ENCODE measurements at regions not wholly inside any gene's neighbourhood (a gene's known extent, or its start where the extent isn't known, plus 50 kb on each side); places are given as distances from the start of the nearest gene placed in this dataset.

DNA sequence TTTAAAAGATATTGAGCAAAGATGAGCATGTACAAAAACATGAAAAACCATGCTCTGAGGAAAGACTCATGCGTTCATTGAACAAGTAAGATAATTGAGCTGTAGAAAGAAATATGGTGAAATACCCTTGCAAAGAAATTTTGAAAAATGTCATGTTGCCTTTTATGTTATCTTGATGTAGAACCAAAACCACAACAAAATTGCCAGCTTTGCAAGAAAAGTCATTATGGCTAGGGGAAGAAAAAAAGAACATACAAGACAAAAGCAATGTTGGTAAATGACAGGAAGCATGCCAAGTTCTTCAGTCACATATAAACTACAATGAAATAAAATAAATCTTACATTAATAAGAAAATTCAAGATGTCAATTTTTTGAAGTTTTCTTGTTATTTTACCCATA lies 368.0 kb downstream of the IRX1 start:
- DNase-seq: no peak

DNA sequence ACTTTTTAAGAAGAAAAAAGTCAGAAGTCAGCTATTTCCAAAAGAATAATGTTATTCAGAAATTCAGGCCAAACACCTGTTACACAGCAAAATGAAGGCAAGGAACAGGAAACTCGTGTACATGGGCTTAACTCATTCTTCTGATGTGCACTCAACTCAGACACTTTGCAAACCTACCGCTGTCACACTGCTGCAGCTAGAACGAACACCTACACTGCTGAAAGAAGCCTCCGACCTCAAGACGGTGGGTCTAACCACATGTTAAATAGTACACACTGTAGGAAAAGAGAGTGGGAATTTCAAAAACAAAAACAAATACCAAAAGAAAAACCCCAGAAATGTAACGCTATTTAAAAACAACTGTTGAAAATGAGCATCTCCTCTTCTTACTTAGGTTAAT lies 384.5 kb downstream of the IRX1 start:
- no peak for DNase-seq

DNA sequence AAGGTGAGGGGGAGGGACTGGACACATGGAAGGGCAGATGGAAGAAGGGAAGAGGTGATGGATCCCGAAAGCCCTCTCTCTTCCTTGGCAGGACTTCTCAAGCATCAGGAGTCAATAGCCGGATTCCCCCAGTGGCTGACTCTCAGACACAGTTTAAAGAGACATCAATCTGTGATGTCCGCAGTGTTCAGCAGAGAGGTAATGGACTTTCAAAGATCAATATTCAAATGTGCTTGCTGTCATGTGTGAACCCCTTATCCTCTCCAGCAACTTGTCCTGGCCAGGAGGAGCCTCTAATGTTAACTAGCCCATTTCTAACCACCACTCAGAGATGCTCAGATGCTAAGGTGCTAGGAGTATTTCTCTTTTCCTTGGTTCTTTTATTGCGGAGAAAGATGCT lies 392.2 kb downstream of the IRX1 start:
- DNase-seq: peak; percentile 30

DNA sequence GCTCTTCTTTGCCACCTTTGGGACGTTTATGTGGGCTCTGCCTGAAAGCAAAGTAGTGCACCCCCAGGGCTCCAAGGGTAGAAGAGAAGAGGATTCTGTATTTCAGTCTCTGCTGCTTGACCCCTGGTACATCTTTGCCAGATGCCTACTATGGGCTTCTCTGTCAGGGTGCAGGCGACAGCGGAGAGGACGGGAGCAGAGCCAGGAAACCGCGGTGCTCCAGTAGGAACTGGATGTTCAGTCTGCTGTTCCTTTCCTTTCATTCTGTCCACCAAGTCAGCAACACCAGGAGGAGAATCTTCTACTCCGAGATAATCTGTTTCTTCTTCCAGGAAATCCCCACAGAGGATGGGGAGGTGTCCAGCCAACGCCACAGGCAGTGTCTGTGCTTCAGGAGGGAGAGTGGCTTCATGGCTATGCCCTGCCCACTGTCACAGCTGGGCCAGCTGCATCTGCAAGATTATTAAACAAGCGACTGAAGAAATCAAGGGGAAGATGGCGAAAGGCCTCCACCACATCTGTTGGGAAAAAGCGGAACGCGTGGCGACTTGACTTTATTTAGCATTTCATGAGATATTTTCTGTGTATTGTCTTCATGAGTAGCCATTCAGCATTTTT lies 398.3 kb downstream of the IRX1 start:
- DNase-seq: no peak

DNA sequence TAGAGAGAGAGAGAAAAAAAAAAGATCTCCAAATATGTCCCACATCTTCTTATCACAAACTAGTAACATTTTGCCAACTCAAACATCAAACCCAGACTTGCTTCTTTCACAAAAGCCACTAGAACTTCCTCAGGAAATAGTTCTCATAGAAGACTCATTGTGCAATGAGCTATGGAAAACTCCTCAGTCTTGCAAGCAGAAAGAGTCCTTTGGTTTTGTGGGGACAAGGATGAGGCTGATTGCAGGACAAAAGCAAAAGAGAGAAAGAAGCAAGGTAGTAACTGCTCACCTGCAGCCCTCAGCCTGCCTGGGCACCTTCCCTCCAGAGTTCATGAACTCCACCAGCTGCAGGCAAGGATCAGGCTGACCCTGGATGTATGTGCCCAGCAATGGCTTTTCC lies 399.0 kb downstream of the IRX1 start:
- DNase-seq: no peak

DNA sequence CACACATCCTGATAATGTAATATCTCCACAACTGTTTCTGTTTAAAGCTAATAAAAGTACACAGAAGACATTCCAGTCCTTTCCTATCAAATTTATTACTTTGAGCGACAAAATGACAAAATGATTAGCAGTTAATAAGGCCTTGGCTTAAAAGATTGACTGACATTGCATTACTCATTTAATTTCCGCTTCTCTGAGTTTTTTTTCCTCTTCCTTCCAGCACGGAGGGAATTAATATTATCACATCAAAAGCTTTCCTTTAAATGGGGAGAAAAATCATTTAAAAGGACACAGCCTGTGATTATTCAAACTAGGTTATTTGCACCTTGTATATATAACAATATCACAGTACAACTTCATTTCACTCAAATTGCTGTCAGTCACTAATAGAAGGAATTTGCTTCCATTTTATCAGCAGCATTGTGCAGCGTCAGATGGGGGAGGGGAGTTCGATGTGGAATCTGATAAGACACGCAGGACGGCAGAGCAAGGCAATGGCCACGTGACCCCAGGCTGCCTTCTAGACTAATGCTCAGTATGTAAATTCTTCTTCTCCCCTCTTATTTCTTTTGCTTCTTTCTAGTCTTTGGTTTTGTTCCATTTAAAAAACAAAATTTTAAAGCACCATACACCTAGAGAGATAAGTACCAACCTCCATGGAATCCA lies 400.5 kb downstream of the IRX1 start:
- DNase-seq: peak; percentile 24

DNA sequence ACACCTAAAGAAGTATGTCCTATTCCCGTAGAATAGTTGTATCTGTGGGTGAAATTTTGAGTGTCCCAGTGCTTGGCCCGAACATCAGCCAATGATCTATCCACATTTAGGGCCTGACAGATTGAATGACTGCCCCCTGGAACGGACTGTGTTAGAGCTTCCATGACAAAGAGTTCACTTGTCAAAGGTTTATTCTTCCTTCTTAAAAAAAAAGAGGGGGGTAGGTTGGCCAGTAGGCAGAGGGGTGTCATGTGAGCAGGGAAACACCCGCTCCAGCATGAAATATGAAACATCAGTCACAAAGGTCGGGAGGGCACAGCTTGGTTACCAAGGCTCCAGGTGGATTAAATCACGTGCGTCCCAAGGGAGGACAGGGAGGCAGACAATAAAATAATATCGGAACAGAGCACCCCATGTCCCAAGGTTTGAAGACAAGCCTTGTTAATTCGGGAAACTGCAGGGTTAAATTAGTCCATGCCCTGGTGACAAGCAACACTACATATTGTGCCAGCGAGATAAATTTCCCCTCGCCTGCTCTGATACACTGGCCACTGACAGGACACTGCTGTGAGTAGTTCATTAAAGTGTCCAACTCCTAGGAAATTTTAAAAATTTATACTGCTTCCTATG lies 401.2 kb downstream of the IRX1 start:
- DNase-seq: peak; percentile 56

DNA sequence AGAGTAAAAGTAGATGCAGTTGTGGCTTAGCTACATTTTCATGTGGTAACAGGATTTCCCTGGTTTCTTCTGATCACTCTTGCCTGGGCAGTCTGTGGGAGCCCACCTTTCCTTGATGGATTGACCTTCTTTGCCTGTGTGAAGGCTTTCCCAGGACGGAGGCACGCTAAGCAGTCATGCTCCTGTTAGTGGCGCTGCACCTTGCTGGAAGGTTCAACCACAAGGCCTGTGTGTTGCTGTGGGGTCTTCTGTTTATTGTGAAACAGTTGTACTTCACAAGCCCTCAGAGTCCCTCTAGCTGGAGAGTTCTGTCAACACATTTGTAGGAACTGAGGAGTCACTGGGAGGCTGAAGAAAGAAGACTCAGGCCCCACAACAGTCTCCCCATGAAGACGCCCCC lies 402.0 kb downstream of the IRX1 start:
- DNase-seq: no peak

DNA sequence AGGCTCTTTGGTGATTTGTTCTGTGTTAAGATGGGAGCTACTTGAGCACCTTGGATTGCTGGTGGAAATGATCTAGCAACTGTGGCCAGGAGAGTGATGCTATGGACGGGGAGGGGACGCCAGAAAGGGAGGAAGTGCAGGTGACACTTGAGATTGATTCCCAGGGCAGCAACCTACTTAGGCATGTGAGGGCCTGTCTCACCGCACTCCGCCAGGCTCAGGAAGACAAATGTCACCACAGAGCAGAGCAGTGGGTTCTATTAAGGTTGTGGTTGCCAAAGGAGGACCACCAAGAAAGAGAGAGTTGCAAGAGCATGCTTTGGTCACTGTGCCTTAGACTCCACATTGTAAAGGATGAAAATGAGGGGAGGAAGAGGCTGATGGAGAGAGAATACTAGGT lies 404.3 kb downstream of the IRX1 start:
- DNase-seq: no peak

DNA sequence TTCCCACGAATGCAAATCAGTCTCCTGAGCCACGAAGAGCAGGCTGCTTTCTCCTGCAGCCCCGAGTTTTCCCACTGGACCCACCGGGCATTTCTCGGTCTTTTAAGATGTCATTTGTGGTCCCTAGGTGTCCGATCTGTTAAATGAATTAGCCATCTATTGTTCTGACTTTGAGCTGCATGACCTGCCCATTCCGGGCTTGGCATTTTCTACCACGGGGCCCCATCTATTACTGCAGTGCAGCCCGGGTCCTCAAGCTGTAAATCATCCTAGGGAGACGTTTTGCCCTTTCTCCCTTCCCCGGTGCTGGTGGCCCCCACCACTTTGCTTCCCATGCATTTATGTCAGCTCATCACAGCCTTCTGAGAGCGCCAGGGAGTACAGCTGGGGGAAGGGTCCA lies 405.4 kb downstream of the IRX1 start:
- DNase-seq: peak; percentile 71

DNA sequence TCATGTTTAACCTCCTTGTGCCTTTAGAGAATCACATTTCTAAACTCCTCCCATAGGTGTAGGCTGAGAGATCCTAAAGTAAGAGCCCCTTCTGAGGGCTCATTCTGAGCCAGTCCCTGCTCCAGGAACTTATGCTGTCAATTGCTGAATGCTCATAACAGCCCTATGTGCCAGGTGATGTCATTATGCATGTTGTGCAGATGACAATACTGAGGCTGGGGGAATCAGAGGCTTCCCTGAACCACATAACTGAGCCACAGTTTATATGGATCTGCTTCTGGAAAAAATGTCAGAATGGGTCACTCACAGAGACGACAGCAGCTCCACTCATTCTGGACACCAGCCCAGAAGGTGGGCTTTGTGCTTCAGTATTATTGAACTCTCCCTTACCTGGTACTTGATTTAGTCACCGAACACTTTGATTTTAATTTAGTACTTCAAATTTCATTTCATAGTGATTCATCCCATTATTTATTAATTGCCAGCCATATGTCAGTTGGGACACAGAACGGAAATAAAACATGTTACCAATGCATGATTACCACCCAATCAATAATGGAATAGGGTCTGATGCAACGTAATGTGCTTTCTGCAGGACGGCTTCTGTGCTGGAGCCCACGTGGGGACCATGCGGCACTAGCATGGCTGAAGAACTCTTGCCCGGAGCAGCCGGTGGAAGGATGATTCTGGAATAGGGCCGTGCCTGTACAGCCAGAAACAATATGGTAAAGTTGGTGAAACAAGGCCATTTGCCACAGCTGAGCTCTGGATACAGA lies 406.3 kb downstream of the IRX1 start:
- DNase-seq: peak; percentile 67

DNA sequence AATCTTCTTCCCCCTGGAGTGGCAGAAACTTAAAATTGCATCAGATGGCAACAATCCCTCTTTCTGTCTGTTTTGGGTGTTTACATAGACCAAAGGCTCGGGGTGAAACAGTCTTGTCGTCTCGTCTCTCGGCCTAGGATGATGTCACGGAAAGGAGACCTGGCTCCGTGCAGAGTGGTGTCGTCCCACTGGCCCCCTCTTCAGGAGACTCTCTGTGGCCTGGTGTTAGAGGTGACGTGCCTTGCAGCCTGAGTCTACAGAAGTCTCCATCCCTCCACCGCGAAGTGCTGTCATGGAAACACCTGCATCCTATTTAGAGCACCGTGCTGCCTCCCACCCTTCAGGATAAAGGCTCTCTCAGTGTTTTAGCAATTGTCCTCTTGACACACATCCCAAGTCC lies 409.7 kb downstream of the IRX1 start:
- DNase-seq: no peak

DNA sequence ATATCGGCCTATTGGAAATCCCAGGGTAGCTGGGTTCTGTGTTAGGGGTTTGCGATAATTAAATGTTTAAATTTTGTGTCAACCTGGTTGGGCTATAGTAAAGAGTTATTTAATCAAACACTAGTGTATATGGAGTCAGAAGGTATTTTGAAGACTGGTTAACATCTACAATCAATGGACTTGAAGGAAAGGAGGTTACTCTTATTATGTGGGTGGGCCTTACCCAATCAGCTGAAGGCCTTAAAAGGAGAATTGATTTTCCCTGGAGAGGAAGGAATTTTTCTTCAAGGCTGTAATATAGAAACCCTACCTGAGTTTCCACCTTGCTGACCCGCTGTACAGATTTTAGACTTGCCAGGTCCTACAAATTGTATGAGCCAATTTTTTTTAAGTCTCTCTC lies 411.4 kb downstream of the IRX1 start:
- DNase-seq: no peak

DNA sequence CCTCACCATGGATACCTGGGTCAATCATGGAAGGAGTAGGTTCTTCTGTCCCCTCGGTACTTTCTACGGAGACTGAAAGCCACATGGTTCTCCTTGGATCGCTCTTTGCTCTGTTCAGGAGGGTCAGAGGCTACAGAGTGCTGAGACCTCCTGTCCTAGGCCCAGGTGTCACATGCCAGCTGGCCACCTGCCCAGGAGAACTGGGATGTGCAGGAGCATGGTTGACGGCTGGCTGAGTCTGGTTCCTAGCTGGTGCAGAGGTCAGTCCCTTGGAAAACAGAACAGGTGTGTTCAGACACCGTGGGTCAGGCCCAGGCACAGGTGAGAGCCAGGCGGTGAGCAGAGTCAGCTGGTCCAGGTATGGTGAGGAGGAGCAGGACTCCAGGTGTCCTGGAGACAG lies 416.3 kb downstream of the IRX1 start:
- DNase-seq: no peak

DNA sequence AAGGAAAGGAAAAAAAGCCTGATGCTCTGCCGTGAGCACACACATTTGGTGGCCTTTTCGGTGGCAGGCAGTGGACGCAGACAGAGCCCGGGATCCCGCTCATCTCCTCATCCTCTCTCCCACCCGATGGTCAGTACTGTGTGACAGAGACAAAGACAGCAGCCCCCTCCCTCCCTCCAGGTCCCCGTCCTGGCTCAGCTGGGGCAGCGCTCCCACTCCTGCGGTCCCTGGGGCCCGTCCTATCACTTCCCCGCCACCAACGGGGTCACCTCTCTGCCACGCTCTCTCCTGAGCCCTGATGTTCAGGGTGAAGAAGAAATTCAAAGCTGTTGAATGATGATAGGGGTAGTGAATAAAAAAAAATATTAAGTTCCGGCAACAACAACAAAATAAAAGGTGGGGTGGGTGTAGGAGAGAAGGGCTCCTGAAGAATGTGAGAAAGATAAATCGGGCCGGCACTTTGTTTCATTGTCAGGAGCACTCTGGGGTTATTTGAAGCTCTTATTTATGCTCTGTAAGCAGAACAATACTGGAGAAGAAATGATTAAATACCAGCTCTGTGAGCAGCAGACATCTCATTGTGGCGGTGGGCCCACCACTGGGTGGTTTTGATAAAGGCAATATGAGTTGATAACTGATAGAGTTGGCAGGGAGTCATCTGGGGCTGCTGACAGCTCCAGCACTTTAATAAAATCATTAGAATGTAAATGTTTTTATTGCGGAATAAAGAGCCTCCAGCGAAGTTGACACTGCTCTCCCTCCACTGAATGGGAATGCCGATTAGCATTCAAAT lies 417.7 kb downstream of the IRX1 start:
- peak; percentile 37 for DNase-seq

DNA sequence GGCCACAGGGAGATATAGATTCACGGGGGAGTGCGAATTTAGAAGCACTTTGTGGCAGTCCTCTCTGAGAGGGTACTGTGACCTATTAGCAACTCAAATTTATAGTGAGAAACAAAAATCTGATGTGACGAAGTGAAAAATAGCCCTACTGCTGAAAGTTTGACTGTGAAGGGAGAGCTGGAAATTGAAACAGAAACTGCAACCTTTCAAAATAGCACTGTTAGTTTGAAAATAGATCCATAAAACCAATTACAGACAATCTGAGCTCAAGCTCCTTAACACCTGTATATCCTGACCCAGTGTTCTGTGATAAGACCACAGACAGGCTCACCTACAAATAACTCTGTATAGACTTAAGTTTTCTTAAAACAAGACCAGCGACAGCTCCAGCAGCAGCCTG lies 420.1 kb downstream of the IRX1 start:
- no peak for DNase-seq

DNA sequence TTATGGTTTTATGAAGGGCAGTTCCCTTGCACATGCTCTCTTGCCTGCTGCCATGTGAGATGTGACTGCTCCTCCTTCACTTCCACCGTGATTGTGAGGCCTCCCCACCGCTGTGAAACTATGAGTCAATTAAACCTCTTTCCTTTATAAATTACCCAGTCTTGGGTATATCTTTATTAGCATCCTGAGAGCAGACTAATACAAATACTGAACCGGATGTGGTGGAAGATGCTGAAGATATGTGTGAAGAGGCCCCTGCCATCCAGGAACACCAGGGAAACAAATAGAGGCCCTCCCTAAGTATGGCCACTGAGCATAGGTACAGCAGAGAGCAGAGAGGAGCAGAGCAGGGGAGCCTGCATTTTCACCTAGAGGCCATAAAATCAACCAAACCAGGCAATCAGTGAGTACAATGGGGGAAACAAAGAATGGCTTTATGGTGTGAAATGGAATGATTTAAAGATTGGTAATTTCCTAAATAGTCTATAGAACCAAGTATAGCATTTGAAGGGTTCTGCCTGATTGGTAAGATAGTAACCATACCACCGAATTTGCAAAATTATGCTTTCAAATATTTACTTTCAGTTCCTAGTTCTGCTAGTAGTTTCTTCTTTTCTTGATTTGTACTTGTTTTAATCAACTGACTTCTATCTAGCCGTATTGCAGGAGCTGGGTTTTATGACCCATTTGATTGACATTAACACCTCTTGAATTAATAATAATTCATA lies 421.6 kb downstream of the IRX1 start:
- DNase-seq: no peak

DNA sequence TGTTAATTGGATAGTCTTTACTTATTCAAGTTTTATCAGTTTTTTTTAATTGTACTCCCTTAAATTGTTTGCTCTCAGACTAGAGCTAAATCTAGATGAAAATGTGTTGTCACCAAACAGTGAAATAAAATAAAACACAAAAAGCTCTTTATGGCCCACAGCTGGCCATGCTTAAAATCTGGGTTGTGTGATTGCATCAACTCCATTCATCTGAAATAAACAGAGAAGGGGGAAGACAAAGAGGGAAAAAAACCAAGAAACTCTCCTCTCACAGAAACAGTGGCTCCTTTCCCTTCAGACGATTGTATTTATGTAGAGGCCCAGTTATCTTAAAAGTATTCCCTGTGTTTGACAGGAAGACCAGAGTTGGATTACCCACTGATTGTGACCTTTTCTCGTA lies 422.4 kb downstream of the IRX1 start:
- no peak for DNase-seq

DNA sequence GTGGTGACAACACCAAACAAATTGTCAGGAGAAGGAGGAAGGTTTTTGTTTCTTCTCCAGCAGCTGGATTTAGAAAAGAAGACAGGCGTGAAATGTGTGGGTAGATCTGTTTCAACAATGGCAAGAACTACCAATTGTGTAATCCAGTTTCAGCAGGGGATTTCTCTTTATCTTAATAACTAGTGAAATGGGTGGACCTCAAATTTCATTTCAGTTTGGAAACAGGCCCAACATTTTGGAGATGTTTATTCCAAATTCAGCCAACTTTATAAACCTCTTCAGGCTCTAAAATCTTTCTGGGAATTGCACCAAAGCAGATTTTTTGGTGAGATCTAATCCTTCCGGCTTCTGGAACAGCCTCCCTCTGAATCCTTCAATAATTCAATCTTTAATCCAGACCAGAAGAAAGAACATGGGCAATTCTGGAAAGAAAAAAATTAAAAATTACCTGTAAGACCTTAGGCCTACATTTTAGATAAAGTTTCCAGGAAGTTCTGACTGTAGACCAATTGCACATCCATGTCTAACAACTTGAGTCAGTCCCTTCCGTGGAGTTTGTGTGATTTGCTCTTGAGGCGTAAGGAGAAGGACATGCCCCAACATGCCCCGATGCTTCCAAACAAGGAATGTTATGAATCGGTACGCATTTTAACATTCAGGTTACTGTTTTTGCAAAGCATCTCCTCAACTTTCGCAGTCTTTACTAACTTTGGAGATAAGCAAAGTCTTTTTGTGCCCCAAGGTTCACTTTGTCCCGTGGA lies 423.6 kb downstream of the IRX1 start:
- peak; percentile 50 for DNase-seq

DNA sequence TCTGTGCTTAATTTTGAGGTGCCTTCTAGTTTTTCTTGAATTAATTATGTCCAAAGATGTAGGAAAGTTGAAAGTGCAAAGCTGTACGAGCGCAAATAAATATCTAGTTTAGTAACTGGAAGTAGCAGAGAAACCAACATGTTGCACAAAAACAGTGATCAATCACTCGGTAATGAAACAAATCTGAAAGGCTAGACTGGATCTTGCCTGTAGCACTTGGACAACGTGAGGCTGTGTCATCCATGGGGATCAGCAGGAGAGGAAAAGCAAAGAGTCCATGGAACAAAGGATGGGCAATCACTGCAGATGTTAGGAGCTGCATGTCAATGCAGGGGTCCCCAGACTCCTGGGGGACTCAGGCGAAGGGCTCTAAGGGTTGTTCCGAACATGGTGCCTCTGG lies 424.2 kb downstream of the IRX1 start:
- no peak for DNase-seq

DNA sequence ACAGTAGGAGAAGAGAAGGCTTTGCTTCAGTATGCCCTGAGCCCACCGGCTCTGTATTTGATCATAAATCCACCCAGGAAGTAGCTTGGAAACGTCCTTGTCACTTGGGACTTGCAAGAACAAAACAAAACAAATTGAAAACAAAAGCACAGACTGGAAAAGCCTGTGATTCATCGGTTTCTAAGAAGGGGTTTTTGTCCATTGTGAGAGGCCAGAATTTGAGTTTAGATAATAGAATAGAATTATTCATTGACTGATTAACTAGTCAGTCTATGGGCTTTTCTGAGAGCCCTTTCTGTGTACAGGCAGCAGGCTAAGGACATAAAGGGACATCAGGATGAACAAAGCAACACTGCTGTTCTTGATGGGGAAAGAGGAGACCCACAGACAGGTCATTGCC lies 424.8 kb downstream of the IRX1 start:
- DNase-seq: no peak

Measured in eye (tissue), 1 donor.